GM23338 (cell line): ENCODE measurements at regions not wholly inside any gene's neighbourhood (a gene's known extent, or its start where the extent isn't known, plus 50 kb on each side); places are given as distances from the start of the nearest gene placed in this dataset.

ENCODE experiments used
- ATAC-seq: fragments of 200-7000 bp; cut with Tn5 transposase; 3 replicates; pipeline ENCODE4 v1.9.1; 2020
- DNase-seq: peaks from one replicate; pipeline ENCODE4 v3.0.0-alpha.2; 2015; ENCODE audit warnings: low spot score
- H2AFZ ChIP-seq: fragments of 200-600 bp; sonication (generic); 2 replicates; pipeline ENCODE4 v1.8.0; 2016; ENCODE audit warnings: antibody characterized with exemption, mild to moderate bottlenecking, moderate library complexity
- H3F3A ChIP-seq: fragments of 200-600 bp; sonication (generic); replicated peaks from 2 replicates; pipeline ENCODE4 v1.8.0; 2017; ENCODE audit warnings: antibody characterized with exemption, mixed run types, low read depth
- H3K27ac ChIP-seq: fragments of 200-600 bp; sonication (generic); 2 replicates; pipeline ENCODE4 v1.6.1; 2016; ENCODE audit warnings: low read depth
- H3K27me3 ChIP-seq: fragments of 200-600 bp; sonication (generic); 2 replicates; pipeline ENCODE4 v1.8.0; 2016; ENCODE audit warnings: mild to moderate bottlenecking, mixed run types, moderate library complexity; ENCODE audit not compliant: insufficient read depth
- H3K36me3 ChIP-seq: fragments of 200-600 bp; sonication (generic); 2 replicates; pipeline ENCODE4 v1.8.0; 2016; ENCODE audit warnings: mild to moderate bottlenecking; ENCODE audit not compliant: insufficient read depth
- H3K4me1 ChIP-seq: fragments of 200-600 bp; sonication (generic); 2 replicates; pipeline ENCODE4 v1.8.0; 2016; ENCODE audit warnings: mild to moderate bottlenecking, moderate library complexity; ENCODE audit not compliant: insufficient read depth
- H3K4me2 ChIP-seq: fragments of 200-600 bp; sonication (generic); 2 replicates; pipeline ENCODE4 v1.7.1; 2017; ENCODE audit warnings: mixed run types
- H3K4me3 ChIP-seq: fragments of 200-600 bp; sonication (generic); 2 replicates; pipeline ENCODE4 v1.6.1; 2016; ENCODE audit warnings: mixed run types
- H3K79me2 ChIP-seq: fragments of 200-600 bp; sonication (generic); replicated peaks from 2 replicates; pipeline ENCODE4 v1.8.0; 2017; ENCODE audit warnings: mild to moderate bottlenecking; ENCODE audit not compliant: insufficient read depth
- H3K9me2 ChIP-seq: fragments of 200-600 bp; sonication (generic); 2 replicates; pipeline ENCODE4 v1.8.0; 2017; ENCODE audit not compliant: insufficient read depth
- H4K20me1 ChIP-seq: fragments of 200-600 bp; sonication (generic); replicated peaks from 2 replicates; pipeline ENCODE4 v1.8.0; 2017; ENCODE audit warnings: mild to moderate bottlenecking; ENCODE audit not compliant: insufficient read depth
- H3K27ac Mint-ChIP-seq: 2 replicates; pipeline ENCODE4 v1.8.0; 2020; ENCODE audit warnings: inconsistent platforms, mild to moderate bottlenecking, moderate library complexity, mixed read lengths
- H3K27me3 Mint-ChIP-seq: 3 replicates; pipeline ENCODE4 v1.8.0; 2022; ENCODE audit warnings: low read depth, mild to moderate bottlenecking, moderate library complexity, mixed read lengths, inconsistent platforms; ENCODE audit not compliant: insufficient read depth, poor library complexity
- H3K36me3 Mint-ChIP-seq: 3 replicates; pipeline ENCODE4 v1.8.0; 2021; ENCODE audit warnings: low read depth, mild to moderate bottlenecking, inconsistent platforms, moderate library complexity, mixed read lengths
- H3K4me1 Mint-ChIP-seq: 3 replicates; pipeline ENCODE4 v1.8.0; 2020; ENCODE audit warnings: mild to moderate bottlenecking, inconsistent platforms, mixed read lengths
- H3K4me3 Mint-ChIP-seq: 3 replicates; pipeline ENCODE4 v1.8.0; 2021; ENCODE audit warnings: moderate library complexity, mild to moderate bottlenecking, inconsistent platforms, mixed read lengths
- H3K9me3 Mint-ChIP-seq: 3 replicates; pipeline ENCODE4 v1.8.0; 2020; ENCODE audit warnings: moderate library complexity, mild to moderate bottlenecking, inconsistent platforms, mixed read lengths
- CREB1 ChIP-seq: fragments of 250-450 bp; sonication (Bioruptor Pico); IDR thresholded peaks from 2 replicates; pipeline ENCODE4 v1.5.0; 2020; ENCODE audit warnings: low read depth, mild to moderate bottlenecking, moderate library complexity
- CTCF ChIP-seq, 2 experiments: fragments of 200-600 bp in 1 of 2; sonication (generic) in 1 of 2; conservative IDR thresholded peaks; 2 replicates each; pipeline versions ENCODE4 v1.5.1 to v1.6.1; 2016 to 2017; ENCODE audit warnings: antibody characterized with exemption in 2 of 2, low read depth in 2 of 2, mild to moderate bottlenecking in 2 of 2, moderate library complexity in 1 of 2
- ETS1 ChIP-seq: IDR thresholded peaks from 2 replicates; pipeline ENCODE4 v1.6.1; 2016; ENCODE audit warnings: antibody characterized with exemption
- EZH2 ChIP-seq: fragments of 200-600 bp; sonication (generic); IDR thresholded peaks from one replicate; pipeline ENCODE4 v1.8.0; 2017; ENCODE audit warnings: antibody characterized with exemption, mild to moderate bottlenecking, low read depth; ENCODE audit not compliant: unreplicated experiment
- EZH2phosphoT487 ChIP-seq: fragments of 200-600 bp; sonication (generic); IDR thresholded peaks from one replicate; pipeline ENCODE4 v1.8.1; 2018; ENCODE audit warnings: antibody characterized with exemption; ENCODE audit not compliant: unreplicated experiment
- JUNB ChIP-seq: IDR thresholded peaks from one replicate; pipeline ENCODE4 v1.6.1; 2016; ENCODE audit warnings: antibody characterized with exemption; ENCODE audit not compliant: unreplicated experiment
- NANOG ChIP-seq: IDR thresholded peaks from 2 replicates; pipeline ENCODE4 v1.6.1; 2016; ENCODE audit warnings: antibody characterized with exemption, borderline replicate concordance
- POLR2AphosphoS5 ChIP-seq: IDR thresholded peaks from 2 replicates; pipeline ENCODE4 v1.6.1; 2016; ENCODE audit warnings: antibody characterized with exemption, low read depth
- REST ChIP-seq: IDR thresholded peaks from one replicate; pipeline ENCODE4 v1.6.1; 2018; ENCODE audit warnings: antibody characterized with exemption; ENCODE audit not compliant: unreplicated experiment
- STAT1 ChIP-seq: IDR thresholded peaks from one replicate; pipeline ENCODE4 v1.6.1; 2016; ENCODE audit warnings: antibody characterized with exemption; ENCODE audit not compliant: unreplicated experiment
- ZNF114 ChIP-seq: fragments of 250-450 bp; sonication (Bioruptor Pico); IDR thresholded peaks from 2 replicates; pipeline ENCODE4 v1.5.0; 2020; ENCODE audit warnings: mild to moderate bottlenecking, moderate library complexity
- ZNF331 ChIP-seq: fragments of 250-450 bp; sonication (Bioruptor Pico); IDR thresholded peaks from 2 replicates; pipeline ENCODE4 v1.5.0; 2020; ENCODE audit warnings: low read depth, mild to moderate bottlenecking, moderate library complexity

GRCh38 chr3:181772166-181772565, 60.4 kb downstream of the SOX2 start (continued):
- TF ChIP-seq CTCF (conservative IDR thresholded peaks at IDR 0.05; ENCODE audit: low read depth in 2 of 2) = no peak
- no peak for TF ChIP-seq NANOG

GRCh38 chr3:181773921-181774320, 62.2 kb downstream of the SOX2 start:
- H3K4me1 Mint-ChIP-seq = no peaks in the 10 kb centered on the region; the same call in 2 of the 3 replicates
- no peak overlapping the region for H3K27ac Mint-ChIP-seq
- no peaks in the 10 kb centered on the region; the same call in 2 of the 3 replicates for H3K36me3 Mint-ChIP-seq
- H3K4me3 Mint-ChIP-seq = no peak overlapping the region
- Histone ChIP-seq H2AFZ (no peak overlapping the region), H3K27me3 (no peaks in the 10 kb centered on the region), H3F3A (no peaks in the 10 kb centered on the region), H3K79me2 (no peaks in the 10 kb centered on the region), H4K20me1 (no peaks in the 10 kb centered on the region), H3K4me2 (no peak overlapping the region), H3K36me3 (no peaks in the 10 kb centered on the region), H3K27ac (no peak overlapping the region), H3K9me2 (peaks cover 7% of the 10 kb centered on the region; the same call in 1 of the 2 replicates), H3K4me1 (0 out of 2 replicates have a peak, but pooled peaks cover 2% of the 10 kb centered on the region), H3K4me3 (no peak overlapping the region)
- DNase-seq (no peak), ATAC-seq (no peak)
- no peaks in the 10 kb centered on the region for H3K9me3 Mint-ChIP-seq
- peaks cover 9% of the 10 kb centered on the region for H3K27me3 Mint-ChIP-seq
- no peak for TF ChIP-seq EZH2
- TF ChIP-seq REST = no peak
- TF ChIP-seq NANOG = no peak
- TF ChIP-seq ETS1 = no peak
- no peak for TF ChIP-seq CREB1 (CRISPR knock-in tag)
- TF ChIP-seq ZNF114 (CRISPR knock-in tag) = no peak
- no peak for TF ChIP-seq JUNB
- TF ChIP-seq STAT1 = no peak
- no peak for TF ChIP-seq POLR2AphosphoS5
- TF ChIP-seq CTCF (conservative IDR thresholded peaks at IDR 0.05; ENCODE audit: low read depth in 2 of 2) = no peak
- TF ChIP-seq ZNF331 (CRISPR knock-in tag) = no peak
- TF ChIP-seq EZH2phosphoT487 = no peak
